HG03469 (cell line): ENCODE measurements at regions not wholly inside any gene's neighbourhood (a gene's known extent, or its start where the extent isn't known, plus 50 kb on each side); places are given as distances from the start of the nearest gene placed in this dataset.
"Not testable (repeated sequence)": the region's sequence is repeated elsewhere in the genome, so short reads cannot be mapped to it uniquely, and the experiment has no call there.

Experiments used
- ATAC-seq: cut with Tn5 transposase; IDR thresholded peaks from one replicate; pipeline ENCODE4 v1.9.1; 2021; ENCODE audit warnings: mild to moderate bottlenecking, moderate library complexity, moderate number of reproducible peaks; ENCODE audit not compliant: unreplicated experiment

GRCh38 chr6:150495126-150495525 is 104.6 kb upstream of the PLEKHG1 start:
- no peak for ATAC-seq

DNA sequence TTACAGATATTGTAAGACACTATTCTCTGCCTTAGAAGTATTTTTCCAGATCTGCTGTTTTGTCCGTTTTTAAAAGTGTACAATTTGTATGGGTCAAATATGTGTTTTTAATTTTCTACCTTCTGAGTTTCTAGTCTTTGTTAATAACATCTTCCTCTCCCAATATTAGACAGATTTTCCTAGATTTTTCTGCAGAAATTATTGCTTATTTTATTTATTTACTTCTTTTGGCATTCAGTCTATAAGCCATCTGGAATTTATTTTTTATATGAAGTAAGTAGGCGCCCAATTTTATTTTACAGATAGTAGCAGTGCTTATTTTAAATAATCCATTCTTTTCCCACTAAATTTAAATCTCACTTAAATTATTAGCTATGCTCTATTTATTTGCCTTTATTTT is 103.1 kb upstream of the PLEKHG1 start:
- no peak for ATAC-seq

GRCh38 chr6:150499882-150500312 is 99.8 kb upstream of the PLEKHG1 start:
- ATAC-seq, result no peak

DNA sequence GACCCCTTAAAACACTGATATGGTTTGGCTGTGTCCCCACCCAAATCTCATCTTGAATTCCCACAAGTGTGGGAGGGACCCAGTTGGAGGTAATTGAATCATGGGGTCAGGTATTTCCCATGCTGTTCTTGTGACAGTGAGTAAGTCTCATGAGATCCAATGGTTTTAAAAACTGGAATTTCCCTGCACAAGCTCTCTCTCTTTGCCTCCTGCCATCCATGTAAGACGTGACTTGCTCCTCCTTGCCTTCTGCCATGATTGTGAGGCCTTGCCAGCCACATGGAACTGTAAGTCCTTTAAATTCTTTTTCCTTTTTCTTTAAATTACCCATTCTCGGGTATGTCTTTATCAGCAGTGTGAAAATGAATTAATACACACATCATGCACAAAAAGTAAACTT is 99.1 kb upstream of the PLEKHG1 start:
- not testable (repeated sequence) for ATAC-seq

DNA sequence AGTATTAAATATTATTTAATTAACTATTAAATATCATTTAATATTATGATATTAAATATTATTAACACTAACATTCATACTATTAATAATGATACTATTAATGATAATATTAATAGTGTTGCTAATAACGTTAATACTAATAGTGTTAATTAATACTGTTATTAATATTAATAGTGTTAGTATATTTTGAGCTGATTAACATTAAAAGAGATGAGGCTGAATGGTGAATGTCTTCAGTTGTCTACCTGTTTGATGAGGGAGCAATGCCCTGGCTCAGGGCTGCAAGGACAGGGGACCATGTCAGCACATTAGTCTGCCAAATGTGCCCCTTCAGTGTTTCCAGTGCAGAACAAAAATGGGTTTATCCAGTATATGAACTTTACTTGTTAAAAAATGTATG is 96.6 kb upstream of the PLEKHG1 start:
- no peak for ATAC-seq

GRCh38 chr6:150503586-150504339 is 95.9 kb upstream of the PLEKHG1 start:
- ATAC-seq, result no peak

- not testable (repeated sequence) for ATAC-seq
Observed at GRCh38 chr6:150507361-150507760, 92.3 kb upstream of the PLEKHG1 start.

GRCh38 chr6:150510576-150510975 is 89.1 kb upstream of the PLEKHG1 start:
- ATAC-seq, result no peak

DNA sequence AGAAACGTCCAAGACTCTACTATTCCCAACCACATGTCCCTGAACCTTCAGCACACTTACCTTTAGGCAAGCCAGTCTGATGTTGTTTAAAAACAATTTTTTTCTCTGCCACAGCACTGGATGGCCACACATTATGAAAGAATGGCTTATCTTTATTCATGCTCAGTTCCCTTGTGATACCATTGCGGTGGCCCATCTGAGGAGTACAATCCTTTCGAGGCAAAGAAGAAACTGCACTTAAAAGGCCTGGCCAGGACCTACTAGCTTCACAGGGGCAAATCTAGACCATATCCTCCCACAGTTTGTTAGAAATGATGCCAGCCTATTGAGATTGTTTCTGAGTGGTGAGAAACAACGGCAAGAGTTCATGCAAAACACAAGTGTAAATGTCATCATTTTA is 88.4 kb upstream of the PLEKHG1 start:
- ATAC-seq, result no peak

DNA sequence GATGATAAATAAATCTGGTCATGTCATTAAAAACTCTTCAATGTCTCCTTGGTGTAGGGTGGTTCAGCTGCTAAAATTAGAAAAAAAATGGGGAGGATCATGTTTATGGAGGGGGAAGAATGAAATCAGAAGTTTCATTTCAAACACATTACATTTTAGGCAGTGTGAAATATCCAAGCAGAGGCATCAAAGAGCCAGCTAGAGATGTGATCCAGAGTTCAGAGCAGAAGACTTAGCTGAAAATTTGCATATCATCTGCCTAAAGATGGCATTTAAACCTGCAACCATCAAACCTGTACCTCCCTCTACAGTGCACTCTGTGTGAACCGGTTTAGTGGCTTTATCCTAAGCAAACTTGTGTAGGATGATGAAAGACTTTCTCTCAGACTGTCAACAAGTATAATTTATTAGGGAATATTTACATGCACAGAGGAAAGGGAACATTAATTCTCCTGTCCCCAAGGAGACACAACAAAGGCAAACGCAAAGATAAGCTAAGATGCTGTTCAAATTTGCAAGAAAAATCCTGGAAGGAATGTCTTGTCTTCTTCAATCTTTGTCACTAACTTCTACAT is 84.8 kb upstream of the PLEKHG1 start:
- no peak for ATAC-seq

DNA sequence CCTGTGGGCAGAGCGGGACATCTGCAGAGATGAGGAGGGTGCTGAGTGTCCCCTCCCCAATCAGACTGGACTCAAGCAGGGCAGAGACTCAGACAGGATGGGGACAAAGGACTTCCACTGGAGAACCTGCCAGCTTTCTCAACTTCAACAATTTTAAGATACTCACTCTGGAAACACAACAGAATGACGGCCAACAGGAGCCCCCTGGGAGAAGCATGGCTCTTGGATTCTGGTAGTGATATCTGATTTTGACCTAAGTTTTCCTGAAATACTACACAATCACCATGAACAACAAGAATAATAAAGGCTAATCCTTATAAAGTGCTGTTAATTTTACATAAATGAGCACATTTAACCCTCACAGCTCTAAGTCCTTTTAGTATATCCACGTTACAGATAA is 83.5 kb upstream of the PLEKHG1 start:
- ATAC-seq, result no peak

GRCh38 chr6:150517175-150517574 is 82.5 kb upstream of the PLEKHG1 start:
- ATAC-seq, result no peak

DNA sequence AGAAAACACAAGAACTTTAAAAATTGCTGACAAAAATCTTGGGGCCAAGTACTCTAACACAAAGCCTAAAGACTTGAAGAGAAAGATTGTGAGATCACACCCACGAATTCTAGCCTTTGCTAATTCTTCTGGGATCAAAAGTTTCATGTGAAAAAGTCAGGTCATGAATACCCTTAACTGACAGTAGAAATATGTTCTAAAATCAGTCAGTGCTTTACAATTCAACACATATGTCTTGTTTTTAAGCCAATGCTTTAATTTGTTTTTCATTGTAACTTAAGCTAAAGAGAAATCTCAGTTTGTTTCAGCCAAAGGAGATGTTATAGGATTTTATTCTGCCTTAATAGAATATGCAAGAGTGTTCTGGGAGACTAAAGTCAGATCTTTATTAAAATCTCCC is 78.2 kb upstream of the PLEKHG1 start:
- no peak for ATAC-seq

- not testable (repeated sequence) for ATAC-seq
Observed at GRCh38 chr6:150523216-150523615, 76.5 kb upstream of the PLEKHG1 start.

GRCh38 chr6:150525300-150525699 is 74.4 kb upstream of the PLEKHG1 start:
- ATAC-seq, result no peak

DNA sequence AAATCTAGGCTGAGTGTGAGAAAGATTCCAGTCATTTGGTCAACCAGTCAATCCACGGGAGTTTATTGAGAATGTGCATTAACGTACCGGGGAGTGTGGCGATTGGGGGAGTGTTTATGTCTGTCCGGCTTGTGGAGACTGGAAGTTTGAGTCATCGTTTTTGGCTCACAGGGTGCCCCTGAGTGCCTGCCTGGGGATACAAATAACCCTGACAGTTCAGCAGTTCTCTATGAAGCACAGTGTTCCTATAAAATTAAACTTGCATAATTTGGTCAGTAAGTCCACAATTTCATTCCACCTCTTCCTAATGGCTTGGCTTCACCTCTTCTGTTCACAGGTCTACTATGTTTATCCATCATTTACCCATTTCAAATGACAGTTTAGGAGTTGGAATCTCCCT is 72.6 kb upstream of the PLEKHG1 start:
- ATAC-seq, result no peak

DNA sequence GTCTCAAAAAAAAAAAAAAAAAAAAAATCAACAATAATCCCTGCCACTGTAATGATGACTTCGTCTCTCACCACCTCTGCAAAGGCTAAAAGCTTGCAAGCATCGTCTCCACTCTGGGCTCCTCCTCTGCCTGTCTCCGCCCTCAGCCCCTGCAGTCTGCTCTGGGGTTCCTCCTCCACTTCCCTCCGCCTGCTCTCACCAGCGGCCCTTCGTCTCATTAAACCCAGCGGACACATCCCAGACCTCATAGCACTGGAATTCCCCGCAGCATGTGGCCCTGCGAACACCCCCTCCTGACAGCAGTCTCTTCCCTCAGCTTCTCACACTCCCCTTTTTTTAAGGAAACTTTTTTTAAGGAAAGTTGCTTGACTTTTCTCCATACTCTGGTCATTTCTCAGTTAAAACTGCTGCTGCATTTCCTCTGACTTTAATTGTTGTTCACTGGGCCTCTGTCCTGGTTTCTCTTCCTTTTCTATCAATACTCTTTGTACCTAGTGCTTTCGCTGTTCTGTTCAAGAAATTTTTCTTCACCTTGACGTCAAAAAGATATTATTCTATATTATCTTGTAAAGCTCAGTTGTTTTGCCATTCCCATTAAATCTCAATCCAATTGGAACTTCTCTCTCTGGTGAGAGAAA is 70.9 kb upstream of the PLEKHG1 start:
- no peak for ATAC-seq

GRCh38 chr6:150529646-150530045 is 70.0 kb upstream of the PLEKHG1 start:
- ATAC-seq, result no peak

DNA sequence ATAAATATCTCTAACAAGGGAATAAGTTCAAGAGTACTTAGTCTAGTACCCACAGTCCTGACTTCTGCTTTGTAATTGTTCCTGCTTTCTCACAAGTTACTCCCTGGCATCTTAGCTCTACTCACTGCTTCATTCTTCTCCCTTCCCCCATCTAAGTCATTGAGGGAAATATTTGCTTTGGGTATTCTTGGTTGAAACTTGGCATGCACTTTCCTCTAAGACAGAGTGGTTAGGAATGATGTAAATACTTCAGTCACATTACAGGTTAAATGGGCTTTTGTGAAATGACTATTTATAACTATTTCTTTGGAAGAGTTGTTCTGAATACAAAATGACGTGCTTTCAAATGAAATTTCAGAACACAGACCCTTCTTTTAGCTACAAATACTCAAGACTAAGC is 67.7 kb upstream of the PLEKHG1 start:
- ATAC-seq, result no peak

GRCh38 chr6:150534553-150534952 is 65.1 kb upstream of the PLEKHG1 start:
- ATAC-seq, result no peak

DNA sequence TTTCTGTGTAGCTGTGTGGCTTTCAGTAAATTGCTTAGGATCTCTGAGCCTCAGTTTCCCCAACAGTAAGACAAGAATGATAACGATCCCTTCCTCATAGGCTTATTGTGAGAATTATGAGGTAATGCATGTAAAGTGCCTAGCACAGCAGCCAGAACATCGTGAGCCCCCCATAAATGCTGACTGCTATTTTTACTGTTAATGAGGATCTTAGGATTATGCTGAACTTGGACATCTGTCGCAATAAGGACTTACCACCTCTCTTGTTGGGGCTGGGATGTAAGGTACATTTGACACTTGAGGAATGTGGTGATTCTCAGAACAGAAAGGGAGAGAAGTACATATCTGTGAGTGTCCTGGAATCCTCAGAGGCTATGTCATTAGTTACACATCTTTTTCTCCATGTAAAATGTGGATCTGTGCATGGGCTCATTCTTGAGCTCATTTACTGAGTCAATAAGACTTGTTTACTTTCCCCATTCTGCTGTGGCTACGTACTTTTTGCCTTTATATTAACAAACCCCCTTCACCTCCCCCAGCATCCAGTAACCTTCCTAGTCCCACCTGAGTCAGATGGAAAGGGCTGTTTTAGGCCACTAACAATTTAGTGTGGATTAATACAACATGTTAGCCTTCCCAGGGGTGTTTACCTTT is 64.4 kb upstream of the PLEKHG1 start:
- no peak for ATAC-seq

DNA sequence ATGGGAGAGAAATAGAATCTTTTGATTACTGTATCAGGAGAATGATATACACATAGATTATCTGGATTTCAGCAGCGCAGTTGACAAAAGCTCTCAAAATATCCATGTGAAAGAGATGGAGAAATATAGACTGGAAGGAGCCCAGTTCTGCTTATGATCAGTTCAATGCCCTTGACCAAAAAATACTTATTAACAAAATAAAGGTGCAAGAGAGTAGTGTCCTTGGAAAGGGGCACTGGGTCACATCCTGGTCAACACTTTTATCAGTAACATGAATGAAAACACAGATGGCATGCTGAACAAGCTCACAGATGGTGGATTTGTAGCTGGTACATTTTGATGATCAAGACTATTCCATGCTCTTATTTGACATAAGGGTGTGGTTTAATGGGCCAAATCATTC is 63.9 kb upstream of the PLEKHG1 start:
- no peak for ATAC-seq
